T47D (cell line): ENCODE measurements at regions not wholly inside any gene's neighbourhood (a gene's known extent, or its start where the extent isn't known, plus 50 kb on each side); places are given as distances from the start of the nearest gene placed in this dataset.
"Not testable (repeated sequence)": the region's sequence is repeated elsewhere in the genome, so short reads cannot be mapped to it uniquely, and the experiment has no call there.

Source experiments
- DNase-seq, 2 experiments: peaks; one replicate each; pipeline versions ENCODE4 v3.0.0 to v3.0.0-alpha.2; 2011 to 2012; ENCODE audit warnings: low read depth in 1 of 2, low spot score in 1 of 2
- JUND ChIP-seq: IDR thresholded peaks from 2 replicates; pipeline ENCODE4 v1.6.1; 2012; ENCODE audit warnings: low read depth
- in situ Hi-C: cut with HindIII; loops from 2 replicates; pipeline ENCODE4 v1.10.0; 2016; ENCODE audit warnings: low sequenced_read_pairs, low pct_unique_long_range_greater_than_20kb

DNA sequence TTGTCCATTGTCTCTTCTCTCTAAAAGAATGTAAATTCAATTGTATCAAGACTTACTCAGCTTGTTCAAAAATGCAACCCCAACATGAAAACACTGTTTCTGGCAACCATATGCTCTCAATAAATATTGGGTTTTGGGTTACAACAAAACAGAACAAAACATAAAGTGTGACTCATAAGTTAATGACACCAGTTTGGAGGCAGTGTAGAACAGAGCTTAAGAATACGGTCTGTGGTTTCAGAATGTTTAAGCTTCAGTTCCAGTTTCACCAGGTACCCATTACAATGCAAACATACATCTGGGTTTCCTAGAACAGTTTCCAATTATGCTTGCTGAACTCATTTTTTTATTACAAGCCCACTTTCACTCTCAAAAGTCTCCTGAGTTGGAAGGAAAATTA lies 285.8 kb upstream of the PCDH9 start:
- no peak for TF ChIP-seq JUND
- in situ Hi-C loops = no loop called here
- DNase-seq = peak in 1 of 2 experiments; percentile 64

GRCh38 chr13:67509018-67509417 lies 278.9 kb upstream of the PCDH9 start:
- in situ Hi-C loops = no loop called here
- TF ChIP-seq JUND = no peak
- no peak for DNase-seq

- DNase-seq, in situ Hi-C loops: not testable (repeated sequence)
Observed at GRCh38 chr13:67508275-67508674, 278.1 kb upstream of the PCDH9 start.

DNA sequence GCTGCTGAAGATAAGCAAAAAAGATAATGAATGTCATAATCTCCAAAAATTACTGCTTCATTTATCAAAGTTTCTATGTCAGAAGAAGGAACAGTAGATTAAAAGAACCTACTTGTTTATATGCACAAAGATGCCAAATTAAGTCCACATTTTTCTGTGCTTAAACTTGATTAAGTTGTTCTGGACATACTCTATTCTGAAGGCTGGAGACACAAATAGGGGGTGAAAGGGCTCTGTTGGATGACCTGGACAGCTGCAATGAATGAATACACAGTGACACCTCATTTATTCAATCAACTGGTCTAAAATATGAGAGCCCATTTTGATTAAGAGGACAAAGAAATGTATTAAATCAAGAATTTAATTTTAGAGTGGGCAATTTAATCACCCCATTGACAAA lies 276.3 kb upstream of the PCDH9 start:
- no peak for TF ChIP-seq JUND
- in situ Hi-C loops = no loop called here
- no peak for DNase-seq

- in situ Hi-C loops = no loop called here
- DNase-seq = no peak
- no peak for TF ChIP-seq JUND
Observed at GRCh38 chr13:67505376-67505775, 275.2 kb upstream of the PCDH9 start.

DNA sequence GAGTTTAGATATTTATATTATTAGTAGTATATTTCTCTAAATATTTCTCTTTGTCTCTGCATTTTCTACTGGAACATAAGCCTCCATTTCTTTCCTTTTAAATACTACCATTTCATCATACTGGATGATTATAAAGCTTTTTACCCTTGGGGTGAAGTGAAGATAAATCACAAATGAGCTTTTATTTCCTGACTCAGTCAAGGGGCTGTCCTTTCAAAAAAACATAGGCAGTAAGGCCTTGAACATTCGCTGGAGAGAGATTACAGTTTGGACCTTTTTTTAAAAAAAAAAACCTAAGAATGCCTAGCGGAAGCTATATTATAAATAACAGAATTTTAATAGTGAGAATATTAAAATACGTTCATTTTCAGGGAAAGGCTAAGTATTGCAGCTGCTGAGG lies 268.8 kb upstream of the PCDH9 start:
- in situ Hi-C loops = no loop called here
- no peak for TF ChIP-seq JUND
- no peak for DNase-seq

DNA sequence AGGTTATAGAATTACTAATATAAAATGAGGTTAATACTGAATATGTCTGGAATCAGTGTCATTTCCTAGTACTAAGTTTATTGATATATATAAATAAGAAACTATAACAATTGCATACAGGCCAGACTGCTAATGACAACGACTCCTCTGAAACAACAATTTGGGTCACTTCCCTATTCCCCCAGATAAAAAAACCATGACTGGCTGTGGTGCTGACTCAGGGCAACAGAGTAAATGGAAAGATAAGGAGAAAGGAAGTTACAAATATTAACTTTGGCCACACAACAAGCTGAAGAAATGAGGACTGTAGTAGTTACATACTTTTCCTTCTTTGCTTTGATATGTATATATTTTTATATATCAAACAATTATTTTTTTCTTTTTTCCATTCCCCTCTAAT lies 263.7 kb upstream of the PCDH9 start:
- no peak for DNase-seq
- in situ Hi-C loops = no loop called here
- TF ChIP-seq JUND = no peak

DNA sequence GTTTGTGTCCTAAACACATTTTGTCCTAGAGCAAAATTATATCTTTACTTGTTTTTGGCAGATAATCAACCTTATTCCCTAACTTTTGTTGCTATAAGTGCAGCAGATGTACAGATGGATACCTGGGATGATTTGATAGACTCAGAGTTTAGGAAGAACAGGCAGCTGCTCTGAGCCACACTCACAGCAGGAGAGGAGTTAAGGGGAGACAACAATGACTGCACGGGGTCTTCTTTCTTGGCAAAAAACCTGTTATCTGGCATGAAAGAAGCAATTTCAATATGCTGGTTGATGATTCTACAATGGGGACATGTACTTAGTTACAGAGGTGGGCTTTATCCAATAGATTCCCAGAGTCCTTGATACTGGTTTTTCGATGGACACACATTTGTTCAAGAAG lies 258.9 kb upstream of the PCDH9 start:
- no peak for TF ChIP-seq JUND
- DNase-seq = no peak
- in situ Hi-C loops = no loop called here

- in situ Hi-C loops = no loop called here
- no peak for DNase-seq
- TF ChIP-seq JUND = no peak
Observed at GRCh38 chr13:67481445-67481844, 251.3 kb upstream of the PCDH9 start.

- DNase-seq = no peak
- in situ Hi-C loops = no loop called here
- no peak for TF ChIP-seq JUND
Observed at GRCh38 chr13:67474115-67474514, 244.0 kb upstream of the PCDH9 start.

- TF ChIP-seq JUND = no peak
- no peak for DNase-seq
- in situ Hi-C loops = no loop called here
Observed at GRCh38 chr13:67469623-67470022, 239.5 kb upstream of the PCDH9 start.

- DNase-seq = peak in 1 of 2 experiments; percentile 86
- in situ Hi-C loops = no loop called here
- no peak for TF ChIP-seq JUND
Observed at GRCh38 chr13:67466569-67466968, 236.4 kb upstream of the PCDH9 start.

DNA sequence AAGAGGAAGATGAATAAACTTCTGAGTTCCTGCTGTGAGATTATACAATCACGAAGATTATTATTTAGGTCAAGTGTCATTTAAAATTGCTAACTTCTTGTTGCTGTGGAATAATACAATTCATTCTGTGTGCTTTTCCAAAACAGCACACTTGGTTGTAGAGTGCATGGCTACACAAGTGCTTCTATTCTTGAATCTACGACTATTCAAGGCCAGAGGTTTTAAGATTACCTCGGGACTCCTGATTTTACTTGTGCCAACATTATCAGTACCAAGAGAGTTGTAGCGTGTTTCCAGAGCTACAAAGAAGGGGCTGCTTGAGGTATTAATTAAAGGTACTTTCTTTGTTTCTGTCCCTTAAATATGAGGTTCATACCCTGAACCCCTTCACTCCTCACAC lies 234.0 kb upstream of the PCDH9 start:
- no peak for TF ChIP-seq JUND
- in situ Hi-C loops = no loop called here

GRCh38 chr13:67462098-67462497 lies 232.0 kb upstream of the PCDH9 start:
- in situ Hi-C loops = no loop called here

More for the DNA sequence above, 234.0 kb upstream of the PCDH9 start:
- no peak for DNase-seq

DNA sequence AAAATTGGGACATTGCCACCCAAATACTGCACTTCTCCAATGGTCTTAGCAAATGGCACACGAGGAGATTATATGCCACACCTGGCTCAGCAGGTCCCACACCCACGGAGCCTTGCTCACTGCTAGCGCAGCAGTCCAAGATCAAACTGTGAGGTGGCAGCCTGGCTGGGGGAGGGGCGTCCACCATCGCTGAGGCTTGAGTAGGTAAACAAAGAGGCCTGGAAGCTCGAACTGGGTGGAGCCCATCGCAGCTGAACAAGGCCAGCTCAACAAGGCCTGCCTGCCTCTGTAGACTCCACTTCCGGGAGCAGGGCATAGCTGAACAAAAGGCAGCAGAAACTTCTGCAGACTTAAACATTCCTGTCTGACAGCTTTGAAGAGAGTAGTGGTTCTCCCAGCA lies 222.4 kb upstream of the PCDH9 start:
- DNase-seq, in situ Hi-C loops: not testable (repeated sequence)

More at GRCh38 chr13:67462098-67462497, 232.0 kb upstream of the PCDH9 start:
- no peak for TF ChIP-seq JUND
- no peak for DNase-seq
